Pulmonary artery endothelial cell (primary cell): ENCODE measurements at regions not wholly inside any gene's neighbourhood (a gene's known extent, or its start where the extent isn't known, plus 50 kb on each side); places are given as distances from the start of the nearest gene placed in this dataset.
"Not testable (repeated sequence)": the region's sequence is repeated elsewhere in the genome, so short reads cannot be mapped to it uniquely, and the experiment has no call there.

ENCODE experiments used
- DNase-seq: peaks from one replicate; pipeline ENCODE4 v3.0.0-alpha.2; 2011; ENCODE audit warnings: low read depth, low spot score

DNA sequence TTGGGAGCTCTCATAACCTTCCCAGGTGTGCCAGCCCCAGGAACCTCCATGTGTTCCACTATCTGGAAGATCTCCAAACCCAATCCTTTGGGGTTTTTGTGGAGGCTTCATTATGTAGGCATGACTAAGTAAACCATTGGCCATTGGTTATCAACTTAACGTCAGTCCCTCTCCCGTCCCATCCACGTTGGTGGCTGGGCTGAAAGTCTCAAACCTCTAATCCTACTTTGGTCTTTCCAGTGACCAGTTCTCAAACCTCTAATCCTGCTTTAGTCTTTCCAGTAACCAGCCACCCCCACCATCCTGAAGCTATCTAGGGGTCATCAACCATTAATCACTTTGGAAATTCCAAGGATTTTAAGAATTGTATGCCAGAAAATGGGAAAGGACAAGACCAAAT is 704.7 kb upstream of the TMEFF2 start:
- no peak for DNase-seq

DNA sequence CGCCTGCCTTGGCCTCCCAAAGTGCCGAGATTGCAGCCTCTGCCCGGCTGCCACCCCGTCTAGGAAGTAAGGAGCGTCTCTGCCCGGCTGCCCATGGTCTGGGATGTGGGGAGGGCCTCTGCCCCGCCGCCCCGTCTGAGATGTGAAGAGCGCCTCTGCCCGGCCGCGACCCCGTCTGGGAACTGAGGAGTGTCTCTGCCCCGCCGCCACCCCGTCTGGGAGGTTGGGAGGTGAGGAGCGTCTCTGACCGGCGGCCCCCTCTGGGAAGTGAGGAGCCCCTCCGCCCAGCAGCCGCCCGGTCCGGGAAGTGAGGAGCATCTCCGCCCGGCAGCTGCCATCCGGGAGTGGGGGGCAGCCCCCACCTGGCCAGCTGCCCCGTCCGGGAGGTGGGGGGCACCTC is 699.2 kb upstream of the TMEFF2 start:
- not testable (repeated sequence) for DNase-seq

DNA sequence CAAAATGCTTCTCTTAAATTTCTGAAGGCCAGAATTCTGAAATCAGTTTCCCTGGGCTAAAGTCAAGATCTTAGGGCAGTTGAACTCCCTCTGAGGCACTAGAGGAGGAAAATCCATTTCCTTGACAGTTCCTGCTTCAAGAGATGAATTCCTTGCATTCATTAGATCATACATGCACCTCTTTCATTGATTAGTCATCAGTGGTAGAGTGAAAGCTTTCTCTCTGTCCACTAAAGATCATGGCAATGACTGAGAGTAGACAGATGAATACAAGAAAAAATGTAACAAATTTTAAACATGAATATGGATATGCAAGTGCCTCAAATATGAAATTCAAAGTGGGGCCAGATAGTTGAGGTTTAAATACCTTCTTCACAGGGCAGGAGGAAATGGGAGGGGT is 693.4 kb upstream of the TMEFF2 start:
- DNase-seq: no peak

DNA sequence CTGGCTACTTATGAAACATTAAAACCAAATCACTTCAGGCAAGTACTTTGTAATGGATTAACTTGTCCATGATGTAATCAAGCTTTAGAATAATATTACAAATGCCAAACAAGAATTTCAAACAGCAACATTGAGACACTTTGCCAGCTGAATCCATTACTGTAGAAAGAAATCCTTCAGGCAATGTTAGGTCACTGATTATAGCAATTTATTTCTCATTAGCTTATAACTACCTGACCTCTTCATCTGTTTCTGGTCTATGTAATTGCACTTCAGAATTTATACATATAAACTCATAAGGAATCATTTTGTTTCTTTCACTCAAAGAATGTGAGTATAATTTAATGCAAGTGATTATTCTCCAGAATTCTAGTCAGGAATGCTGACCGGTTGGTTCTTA is 692.6 kb upstream of the TMEFF2 start:
- no peak for DNase-seq

DNA sequence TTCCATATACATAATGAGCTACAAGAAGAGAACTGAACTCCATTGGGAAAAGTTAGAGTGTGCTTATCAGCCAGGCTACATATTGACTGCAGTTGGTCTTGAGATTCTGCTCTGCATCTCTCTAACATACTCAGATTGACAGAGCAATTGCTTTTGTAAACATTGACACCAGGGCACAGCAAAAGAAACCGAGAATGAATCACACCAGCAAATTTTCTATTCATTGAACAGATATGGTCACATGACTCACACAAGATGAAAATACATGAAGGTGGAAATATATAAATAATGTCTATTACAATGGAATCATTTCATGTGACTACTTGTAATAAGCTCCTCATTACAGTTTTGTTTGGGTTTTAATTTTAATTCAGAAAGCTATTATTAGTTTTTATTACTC is 691.9 kb upstream of the TMEFF2 start:
- DNase-seq: no peak

DNA sequence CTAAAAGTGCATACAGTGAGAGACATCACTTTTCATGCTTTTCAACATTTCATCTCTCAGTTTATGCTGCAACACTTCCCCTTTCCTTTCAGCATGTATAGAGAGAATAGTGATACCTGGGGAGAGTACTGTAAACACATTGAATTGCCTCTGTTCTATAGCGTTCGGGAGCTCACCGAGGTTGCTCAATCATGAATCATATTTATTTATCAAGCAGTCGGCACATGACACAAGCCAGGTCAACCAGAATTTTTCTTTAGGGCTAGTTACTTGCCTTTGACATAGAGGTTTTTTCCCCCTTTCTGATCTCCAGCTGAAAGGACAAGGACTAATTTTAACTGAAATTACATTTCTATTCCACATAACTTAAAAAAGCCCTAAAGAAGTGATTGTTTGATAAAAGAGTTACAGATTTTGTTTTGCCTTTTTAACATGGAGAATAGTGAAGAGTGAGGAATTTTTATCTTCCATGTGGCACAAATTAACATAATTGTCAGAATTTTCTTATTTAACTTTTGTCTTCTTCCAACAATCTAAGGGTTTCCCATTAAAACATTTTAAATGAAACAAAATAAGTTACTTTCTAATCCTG is 690.9 kb upstream of the TMEFF2 start:
- no peak for DNase-seq

DNA sequence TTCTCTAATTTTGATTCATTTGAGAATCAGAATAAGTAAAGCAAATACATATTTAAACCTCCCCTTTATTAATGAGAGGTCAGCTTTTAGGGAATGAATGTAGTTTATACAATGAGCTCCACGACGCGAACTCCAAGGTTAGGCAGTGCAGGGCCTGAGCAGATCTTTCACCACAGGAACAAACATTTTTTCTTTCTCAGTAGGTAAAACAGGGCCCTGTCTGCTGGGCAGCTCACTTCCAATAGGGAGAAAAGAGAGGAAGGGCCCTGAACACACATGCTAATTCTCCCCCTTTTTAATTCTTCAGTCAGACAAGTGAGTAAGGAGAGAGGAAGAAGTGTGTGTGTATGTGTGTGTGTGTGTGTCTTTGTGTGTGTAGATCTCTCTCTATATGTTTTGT is 682.4 kb upstream of the TMEFF2 start:
- DNase-seq: no peak

DNA sequence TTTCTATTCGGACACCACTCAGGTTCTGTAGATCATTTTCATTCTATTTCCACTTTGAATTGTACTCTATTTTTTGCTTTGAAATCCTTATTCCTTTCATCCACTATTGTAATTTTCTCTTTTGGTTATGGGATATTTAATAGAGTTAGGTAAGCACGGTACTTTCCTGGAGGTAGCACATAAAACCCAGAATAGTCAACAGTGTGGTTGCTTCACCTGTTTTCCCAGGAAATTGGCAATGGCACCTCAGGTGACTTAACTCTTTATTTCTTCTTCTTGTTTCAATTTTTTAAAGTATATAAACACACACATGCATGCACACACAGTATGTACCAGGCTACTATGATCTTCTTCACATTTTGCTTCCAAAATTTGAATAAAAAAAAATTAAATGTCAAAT is 682.0 kb upstream of the TMEFF2 start:
- no peak for DNase-seq

DNA sequence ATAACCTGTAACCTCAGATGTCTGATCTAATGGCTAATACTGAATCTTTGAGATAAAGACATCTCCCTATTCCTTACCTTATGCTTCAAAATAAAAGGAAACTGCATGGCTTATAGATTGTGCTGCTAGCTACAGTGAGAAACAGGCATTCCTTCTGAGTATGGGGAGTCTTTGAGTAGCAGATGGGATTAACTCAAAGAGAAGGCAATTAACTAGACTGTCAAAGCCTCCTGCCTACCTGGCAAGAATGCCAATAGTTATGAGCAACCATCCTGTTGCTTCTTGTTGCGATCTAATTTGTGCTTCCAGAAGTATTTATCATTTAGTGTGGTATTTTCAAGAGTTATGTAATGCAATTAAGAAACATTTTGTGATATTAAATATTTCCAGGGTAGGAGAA is 660.0 kb upstream of the TMEFF2 start:
- no peak for DNase-seq

DNA sequence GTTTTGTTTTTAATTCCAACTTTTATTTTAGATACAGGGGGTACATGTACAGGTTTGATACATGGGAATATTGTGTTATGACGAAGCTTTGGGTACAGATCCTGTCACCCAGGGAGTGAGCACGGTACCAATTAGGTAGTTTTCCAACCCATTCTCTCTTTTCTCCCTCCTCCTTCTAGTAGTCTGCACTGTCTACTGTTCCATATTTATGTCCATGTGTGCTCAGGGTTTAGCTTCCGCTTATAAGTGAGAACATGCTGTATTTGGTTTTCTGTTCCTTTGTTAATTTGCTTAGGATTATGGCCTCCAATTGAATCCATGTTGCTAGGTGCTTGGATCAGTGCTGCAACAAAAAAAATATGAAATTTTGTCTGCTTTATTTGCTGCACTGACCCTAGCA is 659.3 kb upstream of the TMEFF2 start:
- no peak for DNase-seq

DNA sequence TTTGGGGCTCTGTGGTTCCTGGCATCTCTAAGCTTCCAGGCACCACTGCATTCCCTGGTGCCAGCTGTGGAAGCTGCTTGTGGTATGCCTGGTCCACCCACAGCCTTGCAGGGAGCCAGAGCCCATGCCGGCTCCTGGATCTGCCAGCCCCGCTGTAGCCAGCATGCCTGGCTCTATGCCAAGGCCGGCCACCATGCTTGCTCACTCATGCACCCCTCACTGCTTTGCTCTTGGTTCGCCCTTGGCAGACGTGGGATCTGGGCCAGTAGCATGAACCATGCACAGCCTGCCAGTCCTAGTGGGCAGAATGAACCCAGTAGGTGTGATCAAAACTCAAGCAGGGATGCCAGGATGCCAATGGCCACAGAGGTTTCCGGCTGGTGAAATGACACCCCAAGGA is 634.2 kb upstream of the TMEFF2 start:
- no peak for DNase-seq

DNA sequence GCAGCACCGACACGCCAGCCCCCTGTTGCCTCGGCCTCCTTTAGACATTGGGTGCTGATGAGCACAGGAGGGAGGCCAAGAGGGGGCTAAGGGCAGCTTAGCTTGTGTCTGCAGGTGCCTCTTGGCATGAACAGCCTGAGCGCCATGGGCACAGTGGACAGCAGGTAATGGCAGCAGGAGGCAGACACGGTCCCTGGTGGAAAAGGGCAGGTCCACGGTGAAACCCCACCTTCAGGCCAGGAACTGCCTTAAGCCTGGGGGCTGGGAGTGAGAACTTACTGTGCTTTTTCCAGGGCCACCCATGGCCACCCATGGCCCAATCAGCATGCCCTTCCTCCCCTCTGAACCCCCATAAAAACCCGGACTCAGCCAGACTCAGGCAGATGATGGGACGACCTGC is 633.4 kb upstream of the TMEFF2 start:
- DNase-seq: no peak

DNA sequence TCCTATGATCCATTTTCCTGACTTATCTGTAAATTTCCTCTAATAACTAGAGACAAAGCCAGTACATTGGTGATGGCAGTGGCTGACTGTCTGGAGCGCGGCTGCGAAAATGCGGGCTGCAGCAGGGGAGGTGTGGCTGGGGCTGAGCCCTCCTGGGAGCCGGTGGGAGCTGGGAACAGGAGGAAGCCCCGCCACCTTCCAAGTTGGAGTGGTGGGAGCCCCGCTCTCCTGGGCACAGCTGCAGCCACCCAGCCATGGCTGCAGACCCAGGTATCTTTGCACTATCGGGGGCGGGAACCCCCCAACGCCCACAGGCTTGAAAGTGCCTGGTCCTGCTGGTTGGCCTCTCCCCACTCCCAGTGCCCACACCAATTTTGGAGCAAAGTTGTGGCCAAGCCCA is 633.0 kb upstream of the TMEFF2 start:
- DNase-seq: no peak

DNA sequence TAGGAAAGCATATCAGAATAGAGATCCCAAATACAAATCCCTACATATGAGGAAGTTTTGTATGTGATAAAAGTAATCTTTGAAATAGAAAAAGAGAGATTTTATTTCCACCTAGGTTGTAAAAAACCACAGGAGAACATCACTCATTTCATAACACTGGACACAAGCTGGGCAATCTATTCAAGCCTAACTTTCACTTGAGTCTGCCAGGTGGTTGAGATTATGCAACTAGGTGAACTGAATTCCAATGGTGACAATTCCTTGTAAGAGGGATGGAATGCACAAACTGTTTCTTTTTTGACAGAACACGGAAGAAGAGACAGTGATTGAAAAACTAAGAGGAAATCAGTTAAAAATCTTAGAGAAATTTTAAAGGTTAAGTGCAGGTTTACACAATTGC is 619.6 kb upstream of the TMEFF2 start:
- no peak for DNase-seq

DNA sequence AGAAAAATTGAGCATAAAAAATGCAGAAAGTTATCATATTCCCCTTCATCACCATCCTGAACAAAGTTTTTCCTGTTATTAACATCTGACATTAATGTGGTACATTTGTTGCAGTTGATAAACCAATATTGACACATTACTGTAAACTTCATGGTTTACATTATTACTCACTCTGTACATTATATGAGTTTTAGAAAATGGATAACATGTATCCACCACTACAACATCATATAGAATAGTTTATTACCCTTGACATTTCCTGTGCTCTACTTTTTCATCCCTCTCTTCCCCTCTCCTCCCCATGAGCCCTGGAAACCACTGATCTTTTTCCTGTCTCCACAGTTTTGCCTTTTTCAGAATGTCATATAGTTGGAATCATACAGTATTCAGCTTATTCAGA is 618.6 kb upstream of the TMEFF2 start:
- DNase-seq: no peak

DNA sequence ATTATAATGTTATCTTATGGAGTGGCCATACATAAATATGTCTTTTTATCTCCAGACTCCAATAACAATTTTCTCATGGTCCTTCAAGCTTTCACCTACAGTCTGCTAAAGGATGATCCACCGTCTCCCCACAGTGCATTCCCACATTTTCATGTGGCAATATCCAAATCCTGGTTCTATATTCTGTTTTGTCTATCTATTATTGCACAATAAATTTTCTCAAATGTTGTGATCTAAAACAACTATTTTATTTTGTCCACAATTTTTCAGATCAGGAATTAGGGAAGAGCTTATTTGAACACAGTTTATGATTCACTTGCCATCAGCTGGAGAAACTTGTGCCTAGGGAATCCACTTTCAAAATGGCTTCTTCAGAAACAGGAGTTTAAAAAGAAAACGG is 614.4 kb upstream of the TMEFF2 start:
- DNase-seq: no peak

DNA sequence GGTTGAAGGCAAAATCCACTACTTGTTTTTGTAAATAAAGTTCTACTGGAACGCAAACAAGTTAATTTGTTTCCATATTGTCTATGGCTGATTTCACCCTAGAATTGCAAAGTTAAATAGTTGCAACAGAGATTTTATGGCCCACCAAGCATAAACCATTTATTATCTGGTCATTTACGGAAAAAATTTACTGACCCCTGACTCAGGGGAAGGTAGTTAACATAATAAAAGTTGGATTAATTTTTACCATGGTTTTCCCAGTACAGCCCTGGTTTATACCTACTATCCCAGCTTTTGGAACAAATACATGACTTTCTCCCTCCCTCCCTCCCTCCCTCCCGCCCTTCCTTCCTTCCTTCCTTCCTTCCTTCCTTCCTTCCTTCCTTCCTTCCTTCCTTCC is 588.9 kb upstream of the TMEFF2 start:
- DNase-seq: no peak

DNA sequence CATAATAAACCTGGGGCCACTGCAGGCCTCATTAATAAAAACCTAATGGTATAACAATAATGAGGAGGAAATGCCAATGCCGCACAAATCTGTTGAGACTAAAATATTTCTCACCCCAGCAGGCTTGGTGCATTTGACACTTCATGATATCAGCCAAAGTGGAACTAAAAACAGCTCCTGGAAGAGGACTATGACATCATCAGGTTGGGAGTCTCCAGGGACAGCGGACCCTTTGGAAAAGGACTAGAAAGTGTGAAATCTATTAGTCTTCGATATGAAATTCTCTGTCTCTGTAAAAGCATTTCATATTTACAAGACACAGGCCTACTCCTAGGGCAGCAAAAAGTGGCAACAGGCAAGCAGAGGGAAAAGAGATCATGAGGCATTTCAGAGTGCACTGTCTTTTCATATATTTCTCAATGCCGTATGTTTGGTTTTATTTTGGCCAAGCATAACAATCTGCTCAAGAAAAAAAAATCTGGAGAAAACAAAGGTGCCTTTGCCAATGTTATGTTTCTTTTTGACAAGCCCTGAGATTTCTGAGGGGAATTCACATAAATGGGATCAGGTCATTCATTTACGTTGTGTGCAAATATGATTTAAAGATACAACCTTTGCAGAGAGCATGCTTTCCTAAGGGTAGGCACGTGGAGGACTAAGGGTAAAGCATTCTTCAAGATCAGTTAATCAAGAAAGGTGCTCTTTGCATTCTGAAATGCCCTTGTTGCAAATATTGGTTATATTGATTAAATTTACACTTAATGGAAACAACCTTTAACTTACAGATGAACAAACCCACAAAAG is 580.9 kb upstream of the TMEFF2 start:
- DNase-seq: no peak

DNA sequence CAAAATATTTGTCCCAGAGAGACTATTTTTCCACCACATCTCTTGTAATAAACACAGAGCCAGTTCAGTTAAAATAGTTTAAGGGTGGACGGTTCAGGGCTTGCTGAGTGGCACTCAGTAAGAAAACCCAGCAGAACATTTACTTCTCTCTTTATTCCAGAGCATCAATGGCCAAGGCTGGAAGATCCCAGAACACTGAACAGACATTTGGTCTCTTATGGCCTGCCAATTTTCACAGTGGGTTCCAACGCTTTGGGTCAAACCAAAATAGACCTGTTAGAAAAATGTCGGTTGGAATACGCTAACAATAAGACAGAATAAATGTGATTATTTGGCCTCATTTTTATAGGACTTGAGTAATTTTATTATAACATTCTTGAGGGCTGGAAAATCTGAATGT is 580.3 kb upstream of the TMEFF2 start:
- DNase-seq: no peak

DNA sequence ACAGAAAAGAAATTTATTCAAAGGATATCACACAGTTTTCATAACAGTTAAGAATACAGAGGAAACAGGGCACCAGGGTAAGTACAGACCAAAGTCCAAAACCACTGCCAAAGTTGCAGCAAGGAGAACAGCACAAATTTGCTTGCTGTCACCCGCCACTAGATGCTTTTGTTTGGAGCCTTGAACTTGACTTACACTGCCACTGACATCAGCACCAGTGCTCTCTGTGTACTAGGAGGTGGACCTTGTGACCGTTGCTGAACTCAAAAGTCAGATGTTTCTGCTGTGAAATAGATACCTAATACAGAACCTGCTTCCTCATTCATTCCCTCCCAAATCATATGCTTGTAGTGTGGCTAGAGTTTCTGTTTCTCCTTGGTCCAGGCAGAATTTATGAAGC is 578.3 kb upstream of the TMEFF2 start:
- DNase-seq: no peak

DNA sequence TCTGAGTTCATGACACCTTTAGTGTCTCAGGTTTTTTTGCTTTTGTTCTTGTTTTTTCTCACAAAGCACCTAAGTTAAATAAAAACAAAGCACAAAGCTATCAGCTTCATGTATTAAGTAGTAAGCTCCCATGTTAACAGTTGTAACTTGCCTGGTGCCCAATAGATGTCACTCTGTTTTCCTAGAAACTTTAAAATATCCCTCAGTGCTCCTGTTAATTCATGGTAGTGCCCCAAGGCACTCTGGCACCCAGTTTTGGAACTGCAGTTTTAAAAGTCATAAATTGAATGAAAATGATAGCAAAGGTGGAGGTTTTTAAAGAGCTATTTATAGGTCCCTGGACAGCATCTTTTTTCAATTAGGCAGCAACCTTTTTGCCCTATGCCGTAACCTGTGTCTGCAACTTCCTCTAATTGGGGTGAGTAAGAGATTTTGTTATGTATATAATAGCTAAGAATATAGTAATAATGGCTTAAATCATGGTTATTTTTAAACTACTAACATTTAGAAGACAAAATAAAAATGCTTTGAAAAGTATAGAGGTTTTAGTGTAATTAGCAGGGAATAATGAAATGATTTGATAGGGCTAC is 555.0 kb upstream of the TMEFF2 start:
- DNase-seq: no peak

DNA sequence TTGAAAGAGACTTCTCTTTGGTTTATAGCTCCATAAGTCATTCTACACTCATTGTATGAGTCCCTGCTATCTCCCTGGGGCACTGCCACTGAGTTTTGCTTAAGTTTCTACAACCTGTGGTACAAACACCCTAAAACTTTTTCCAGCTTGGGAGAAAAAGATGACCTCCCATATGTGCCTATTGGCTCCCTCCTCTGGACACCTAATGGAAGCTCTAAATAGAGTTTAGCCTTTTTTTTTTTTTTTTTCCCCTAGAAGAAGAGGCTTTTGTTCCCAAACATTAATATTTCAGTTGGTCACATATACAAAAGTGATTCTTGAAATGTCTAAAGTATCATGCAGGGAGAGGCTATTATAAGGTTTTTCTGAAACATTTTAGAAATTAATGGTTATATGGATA is 547.2 kb upstream of the TMEFF2 start:
- no peak for DNase-seq

DNA sequence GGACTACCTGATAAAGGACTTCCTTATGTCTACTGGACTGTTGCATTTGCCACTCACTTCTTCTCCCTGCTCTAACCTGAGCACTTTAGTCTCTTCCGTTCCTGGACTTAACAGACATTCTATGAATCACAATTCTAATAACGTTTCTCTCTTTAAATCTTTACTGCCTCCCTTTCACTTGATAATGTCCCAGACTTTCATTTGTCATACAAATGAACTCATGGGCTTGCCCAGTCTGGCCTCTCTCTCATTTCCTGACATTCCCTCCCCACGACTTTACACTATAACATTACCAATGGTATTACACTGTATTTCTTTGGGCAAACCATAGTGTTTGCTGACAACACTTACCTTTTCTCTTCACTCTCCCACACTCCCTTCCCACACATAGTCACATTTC is 540.7 kb upstream of the TMEFF2 start:
- no peak for DNase-seq
